ENCODE measurements at regions not wholly inside any gene's neighbourhood (a gene's known extent, or its start where the extent isn't known, plus 50 kb on each side); places are given as distances from the start of the nearest gene placed in this dataset.
"Not testable (repeated sequence)": the region's sequence is repeated elsewhere in the genome, so short reads cannot be mapped to it uniquely, and the experiment has no call there.

- not testable (repeated sequence) for H2AFZ ChIP-seq (ENCODE audit: low read length); H3K9ac ChIP-seq (ENCODE audit: low read length); H3K4me1 ChIP-seq (ENCODE audit: low read length); H4K20me1 ChIP-seq (ENCODE audit: insufficient read depth, low read length); H3K27me3 ChIP-seq (replicated peaks; ENCODE audit: insufficient read depth, low read length); H3K9me3 ChIP-seq (replicated peaks; ENCODE audit: insufficient read depth, low read length); H3K27ac ChIP-seq (ENCODE audit: low read length); H3K4me3 ChIP-seq (ENCODE audit: low read length); DNase-seq; H3K36me3 ChIP-seq (replicated peaks; ENCODE audit: insufficient read depth, low read length); H3K4me2 ChIP-seq (ENCODE audit: low read depth, low read length); H3K79me2 ChIP-seq (ENCODE audit: low read length); H3K9me2 ChIP-seq (replicated peaks; ENCODE audit: insufficient read depth, low read length); H3F3A ChIP-seq (ENCODE audit: insufficient read depth, low read length)
Measured at GRCh38 chr4:3926969-3927755, 161.0 kb downstream of the ADRA2C start.

GRCh38 chr4:3929431-3929830 lies 163.2 kb downstream of the ADRA2C start:
- H3F3A ChIP-seq (ENCODE audit: insufficient read depth, low read length); H3K27ac ChIP-seq (ENCODE audit: low read length); H3K27me3 ChIP-seq (replicated peaks; ENCODE audit: insufficient read depth, low read length); H3K4me2 ChIP-seq (ENCODE audit: low read depth, low read length); H3K9me3 ChIP-seq (replicated peaks; ENCODE audit: insufficient read depth, low read length); H3K9ac ChIP-seq (ENCODE audit: low read length); H3K4me1 ChIP-seq (ENCODE audit: low read length); H3K79me2 ChIP-seq (ENCODE audit: low read length); H2AFZ ChIP-seq (ENCODE audit: low read length); H3K4me3 ChIP-seq (ENCODE audit: low read length); H3K9me2 ChIP-seq (replicated peaks; ENCODE audit: insufficient read depth, low read length); DNase-seq; H3K36me3 ChIP-seq (replicated peaks; ENCODE audit: insufficient read depth, low read length); H4K20me1 ChIP-seq (ENCODE audit: insufficient read depth, low read length): not testable (repeated sequence)

DNA sequence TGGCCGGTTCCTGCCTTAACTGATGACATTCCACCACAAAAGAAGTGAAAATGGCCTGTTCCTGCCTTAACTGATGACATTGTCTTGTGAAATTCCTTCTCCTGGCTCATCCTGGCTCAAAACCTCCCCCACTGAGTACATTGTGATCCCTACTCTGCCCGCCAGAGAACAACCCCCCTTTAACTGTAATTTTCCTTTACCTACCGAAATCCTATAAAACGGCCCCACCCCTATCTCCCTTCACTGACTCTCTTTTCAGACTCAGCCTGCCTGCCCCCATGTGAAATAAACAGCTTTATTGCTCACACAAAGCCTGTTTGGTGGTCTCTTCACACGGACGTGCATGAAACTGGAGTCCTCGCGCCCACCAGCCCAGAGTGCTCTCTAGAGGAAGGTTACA lies 166.5 kb downstream of the ADRA2C start:
- H3K9ac ChIP-seq (ENCODE audit: low read length); H3F3A ChIP-seq (ENCODE audit: insufficient read depth, low read length); H3K4me3 ChIP-seq (ENCODE audit: low read length); H3K79me2 ChIP-seq (ENCODE audit: low read length); H4K20me1 ChIP-seq (ENCODE audit: insufficient read depth, low read length); H3K27me3 ChIP-seq (replicated peaks; ENCODE audit: insufficient read depth, low read length); DNase-seq; H3K27ac ChIP-seq (ENCODE audit: low read length); H3K9me2 ChIP-seq (replicated peaks; ENCODE audit: insufficient read depth, low read length); H3K4me1 ChIP-seq (ENCODE audit: low read length); H3K36me3 ChIP-seq (replicated peaks; ENCODE audit: insufficient read depth, low read length); H2AFZ ChIP-seq (ENCODE audit: low read length); H3K4me2 ChIP-seq (ENCODE audit: low read depth, low read length); H3K9me3 ChIP-seq (replicated peaks; ENCODE audit: insufficient read depth, low read length): not testable (repeated sequence)

- H3K9ac ChIP-seq (ENCODE audit: low read length); H3K36me3 ChIP-seq (replicated peaks; ENCODE audit: insufficient read depth, low read length); H3K79me2 ChIP-seq (ENCODE audit: low read length); H3K27ac ChIP-seq (ENCODE audit: low read length); H4K20me1 ChIP-seq (ENCODE audit: insufficient read depth, low read length); H3K27me3 ChIP-seq (replicated peaks; ENCODE audit: insufficient read depth, low read length); DNase-seq; H3K9me2 ChIP-seq (replicated peaks; ENCODE audit: insufficient read depth, low read length); H3K4me2 ChIP-seq (ENCODE audit: low read depth, low read length); H3K4me1 ChIP-seq (ENCODE audit: low read length); H3K4me3 ChIP-seq (ENCODE audit: low read length); H2AFZ ChIP-seq (ENCODE audit: low read length); H3F3A ChIP-seq (ENCODE audit: insufficient read depth, low read length); H3K9me3 ChIP-seq (replicated peaks; ENCODE audit: insufficient read depth, low read length): not testable (repeated sequence)
Measured at GRCh38 chr4:3935406-3935805, 169.2 kb downstream of the ADRA2C start.

GRCh38 chr4:3936184-3936583 lies 170.0 kb downstream of the ADRA2C start:
- Histone ChIP-seq H3K4me1 (ENCODE audit: low read length) (no peaks in the 10 kb centered on the region), H2AFZ (ENCODE audit: low read length) (no peak overlapping the region), H3K9me3 (replicated peaks; ENCODE audit: insufficient read depth, low read length) (no peaks in the 10 kb centered on the region), H3F3A (ENCODE audit: insufficient read depth, low read length) (no peaks in the 10 kb centered on the region), H3K79me2 (ENCODE audit: low read length) (no peaks in the 10 kb centered on the region), H3K36me3 (replicated peaks; ENCODE audit: insufficient read depth, low read length) (no peaks in the 10 kb centered on the region), H3K4me2 (ENCODE audit: low read depth, low read length) (no peak overlapping the region), H4K20me1 (ENCODE audit: insufficient read depth, low read length) (no peaks in the 10 kb centered on the region), H3K9me2 (replicated peaks; ENCODE audit: insufficient read depth, low read length) (no peaks in the 10 kb centered on the region), H3K9ac (ENCODE audit: low read length) (no peak overlapping the region), H3K4me3 (ENCODE audit: low read length) (no peak overlapping the region), H3K27me3 (replicated peaks; ENCODE audit: insufficient read depth, low read length) (no peaks in the 10 kb centered on the region), H3K27ac (ENCODE audit: low read length) (no peak overlapping the region)
- TF ChIP-seq EZH2 (optimal IDR thresholded peaks at IDR 0.05; ENCODE audit: low read depth, low read length) (no peak), EZH2phosphoT487 (IDR thresholded peaks at IDR 0.05; ENCODE audit: low read length) (no peak), CTCF (IDR thresholded peaks at IDR 0.05; ENCODE audit: low read length) (no peak)
- DNase-seq = no peak

DNA sequence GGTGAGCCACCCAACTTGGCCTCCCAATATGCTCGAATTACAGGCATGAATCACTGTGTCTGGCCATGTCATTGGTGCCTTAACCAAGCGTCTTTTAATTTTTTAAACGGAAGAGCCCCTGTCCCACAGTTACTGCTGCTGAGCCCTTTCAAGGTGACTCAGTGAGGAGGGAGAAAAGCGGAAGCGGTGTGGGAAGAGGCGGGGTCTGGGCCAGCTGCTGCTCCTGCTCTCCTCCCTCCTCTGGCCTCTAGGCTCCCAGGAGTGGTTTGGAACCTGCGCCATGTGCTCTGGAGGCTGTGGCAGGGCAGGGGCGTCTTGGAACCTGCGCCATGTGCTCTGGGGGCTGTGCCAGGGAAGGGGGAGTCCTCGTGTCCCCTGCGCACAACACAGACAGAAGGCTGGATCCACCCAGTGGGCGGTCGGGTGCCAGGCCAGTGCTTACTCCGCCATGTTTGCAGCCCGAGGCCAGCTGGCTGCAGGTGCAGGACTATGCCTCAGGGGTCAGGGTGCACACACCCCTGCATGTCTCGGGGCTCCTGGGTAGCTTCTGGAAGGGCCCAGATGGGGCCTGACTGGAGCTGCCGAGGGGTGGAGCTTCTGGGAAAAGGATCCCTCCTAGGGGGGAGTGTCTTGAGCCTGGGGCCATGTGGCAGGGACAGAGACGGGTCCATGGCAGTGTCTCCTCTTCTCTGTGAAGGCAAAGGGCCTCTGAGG lies 171.8 kb downstream of the ADRA2C start:
- H2AFZ ChIP-seq (ENCODE audit: low read length); H3K9ac ChIP-seq (ENCODE audit: low read length); H3K4me1 ChIP-seq (ENCODE audit: low read length); H3K4me3 ChIP-seq (ENCODE audit: low read length); H3K27me3 ChIP-seq (replicated peaks; ENCODE audit: insufficient read depth, low read length); DNase-seq; H3K9me2 ChIP-seq (replicated peaks; ENCODE audit: insufficient read depth, low read length); H3K27ac ChIP-seq (ENCODE audit: low read length); H3K79me2 ChIP-seq (ENCODE audit: low read length); H3F3A ChIP-seq (ENCODE audit: insufficient read depth, low read length); H4K20me1 ChIP-seq (ENCODE audit: insufficient read depth, low read length); H3K36me3 ChIP-seq (replicated peaks; ENCODE audit: insufficient read depth, low read length); H3K4me2 ChIP-seq (ENCODE audit: low read depth, low read length); H3K9me3 ChIP-seq (replicated peaks; ENCODE audit: insufficient read depth, low read length): not testable (repeated sequence)

DNA sequence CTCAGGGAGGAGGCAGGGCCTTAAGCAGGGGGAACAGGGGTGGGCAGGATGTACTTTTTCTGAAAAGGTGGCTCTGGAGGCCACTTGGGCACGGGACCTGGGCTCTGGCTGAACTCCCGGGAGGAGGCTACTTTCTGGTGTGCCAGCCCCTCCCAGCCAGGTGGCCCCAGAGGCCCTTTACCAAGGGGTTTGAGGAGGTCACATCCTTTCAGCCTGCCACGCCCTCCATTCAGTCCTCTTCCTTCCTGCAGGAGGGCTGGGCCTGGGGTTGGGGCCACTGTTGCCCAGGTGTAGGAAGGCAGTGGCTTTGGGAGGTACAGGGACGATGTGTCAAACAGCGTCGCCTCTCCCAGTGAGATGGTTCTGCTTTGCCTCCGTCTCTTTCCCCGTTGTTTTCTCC lies 172.5 kb downstream of the ADRA2C start:
- not testable (repeated sequence) for H3K9me3 ChIP-seq (replicated peaks; ENCODE audit: insufficient read depth, low read length); H2AFZ ChIP-seq (ENCODE audit: low read length); H3K27ac ChIP-seq (ENCODE audit: low read length); H4K20me1 ChIP-seq (ENCODE audit: insufficient read depth, low read length); H3K4me2 ChIP-seq (ENCODE audit: low read depth, low read length); H3K9me2 ChIP-seq (replicated peaks; ENCODE audit: insufficient read depth, low read length); H3K4me1 ChIP-seq (ENCODE audit: low read length); H3K9ac ChIP-seq (ENCODE audit: low read length); DNase-seq; H3K79me2 ChIP-seq (ENCODE audit: low read length); H3K36me3 ChIP-seq (replicated peaks; ENCODE audit: insufficient read depth, low read length); H3K4me3 ChIP-seq (ENCODE audit: low read length); H3F3A ChIP-seq (ENCODE audit: insufficient read depth, low read length); H3K27me3 ChIP-seq (replicated peaks; ENCODE audit: insufficient read depth, low read length)
